MM.1S (cell line): ENCODE measurements at regions not wholly inside any gene's neighbourhood (a gene's known extent, or its start where the extent isn't known, plus 50 kb on each side); places are given as distances from the start of the nearest gene placed in this dataset.

Source experiments
- DNase-seq: peaks from one replicate; pipeline ENCODE4 v3.0.0-alpha.2; 2015
- H2AFZ ChIP-seq: fragments of 300-600 bp; sonication (generic); 2 replicates; pipeline ENCODE4 v1.6.0; 2016; ENCODE audit warnings: antibody characterized with exemption, low read length
- H3F3A ChIP-seq: fragments of 300-600 bp; sonication (generic); 2 replicates; pipeline ENCODE4 v1.6.1; 2016; ENCODE audit warnings: mild to moderate bottlenecking, antibody characterized with exemption, low read length, moderate library complexity, mixed read lengths; ENCODE audit not compliant: insufficient read depth
- H3K27ac ChIP-seq: fragments of 300-600 bp; sonication (generic); 2 replicates; pipeline ENCODE4 v1.5.1; 2016; ENCODE audit warnings: mild to moderate bottlenecking, low read length
- H3K27me3 ChIP-seq: fragments of 300-600 bp; sonication (generic); replicated peaks from 2 replicates; pipeline ENCODE4 v1.6.0; 2016; ENCODE audit warnings: low read length; ENCODE audit not compliant: insufficient read depth
- H3K36me3 ChIP-seq: fragments of 300-600 bp; sonication (generic); replicated peaks from 2 replicates; pipeline ENCODE4 v1.6.1; 2016; ENCODE audit warnings: mild to moderate bottlenecking, low read length, mixed read lengths; ENCODE audit not compliant: insufficient read depth
- H3K4me1 ChIP-seq: fragments of 300-600 bp; sonication (generic); 2 replicates; pipeline ENCODE4 v1.6.1; 2016; ENCODE audit warnings: low read length, mixed read lengths
- H3K4me2 ChIP-seq: fragments of 300-600 bp; sonication (generic); 2 replicates; pipeline ENCODE4 v1.6.0; 2016; ENCODE audit warnings: low read depth, low read length
- H3K4me3 ChIP-seq: fragments of 300-600 bp; sonication (generic); 2 replicates; pipeline ENCODE4 v1.5.1; 2016; ENCODE audit warnings: low read length, mixed read lengths
- H3K79me2 ChIP-seq: fragments of 300-600 bp; sonication (generic); 2 replicates; pipeline ENCODE4 v1.6.1; 2016; ENCODE audit warnings: mixed run types, low read length, mixed read lengths
- H3K9ac ChIP-seq: fragments of 300-600 bp; sonication (generic); 2 replicates; pipeline ENCODE4 v1.6.1; 2016; ENCODE audit warnings: low read length, mixed read lengths
- H3K9me2 ChIP-seq: fragments of 300-600 bp; sonication (generic); replicated peaks from 2 replicates; pipeline ENCODE4 v1.6.1; 2016; ENCODE audit warnings: mild to moderate bottlenecking, low read length, mixed read lengths; ENCODE audit not compliant: insufficient read depth
- H3K9me3 ChIP-seq: fragments of 300-600 bp; sonication (generic); replicated peaks from 2 replicates; pipeline ENCODE4 v1.6.1; 2016; ENCODE audit warnings: mild to moderate bottlenecking, low read length, mixed read lengths; ENCODE audit not compliant: insufficient read depth
- H4K20me1 ChIP-seq: fragments of 300-600 bp; sonication (generic); 2 replicates; pipeline ENCODE4 v1.6.1; 2016; ENCODE audit warnings: mild to moderate bottlenecking, low read length, moderate library complexity, mixed read lengths; ENCODE audit not compliant: insufficient read depth
- CTCF ChIP-seq: fragments of 300-600 bp; sonication (generic); IDR thresholded peaks from 2 replicates; pipeline ENCODE4 v1.5.1; 2016; ENCODE audit warnings: antibody characterized with exemption, low read length, mixed read lengths
- EZH2 ChIP-seq: fragments of 300-600 bp; sonication (generic); optimal IDR thresholded peaks from 2 replicates; pipeline ENCODE3; 2017; ENCODE audit warnings: low read depth, mild to moderate bottlenecking, antibody characterized with exemption, low read length, mixed read lengths
- EZH2phosphoT487 ChIP-seq: fragments of 300-600 bp; sonication (generic); IDR thresholded peaks from 2 replicates; pipeline ENCODE4 v1.6.1; 2018; ENCODE audit warnings: antibody characterized with exemption, low read length

GRCh38 chr3:30155755-30156154 lies 450.6 kb upstream of the TGFBR2 start:
- Histone ChIP-seq H4K20me1 (no peaks in the 10 kb centered on the region), H3K36me3 (no peaks in the 10 kb centered on the region), H2AFZ (no peak overlapping the region), H3K9ac (no peak overlapping the region), H3F3A (no peaks in the 10 kb centered on the region), H3K9me3 (no peaks in the 10 kb centered on the region), H3K4me2 (no peak overlapping the region), H3K27ac (no peak overlapping the region), H3K4me3 (no peak overlapping the region), H3K4me1 (no peaks in the 10 kb centered on the region), H3K79me2 (no peaks in the 10 kb centered on the region), H3K9me2 (no peaks in the 10 kb centered on the region), H3K27me3 (no peaks in the 10 kb centered on the region)
- DNase-seq, result no peak
- TF ChIP-seq EZH2phosphoT487 (no peak), EZH2 (no peak), CTCF (no peak)

GRCh38 chr3:30156586-30157498 lies 449.6 kb upstream of the TGFBR2 start:
- Histone ChIP-seq H2AFZ (no peak overlapping the region), H3K9ac (no peak overlapping the region), H3K4me1 (no peaks in the 10 kb centered on the region), H3K4me2 (no peak overlapping the region), H3K9me2 (no peaks in the 10 kb centered on the region), H3F3A (no peaks in the 10 kb centered on the region), H3K79me2 (no peaks in the 10 kb centered on the region), H3K36me3 (no peaks in the 10 kb centered on the region), H3K27me3 (no peaks in the 10 kb centered on the region), H3K9me3 (no peaks in the 10 kb centered on the region), H4K20me1 (no peaks in the 10 kb centered on the region), H3K27ac (no peak overlapping the region), H3K4me3 (no peak overlapping the region)
- DNase-seq, result no peak
- TF ChIP-seq EZH2phosphoT487, result no peak

GRCh38 chr3:30161375-30161774 lies 445.0 kb upstream of the TGFBR2 start:
- no peaks in the 10 kb centered on the region for H3F3A ChIP-seq
- 0 out of 2 replicates have a peak overlapping the region, but pooled peaks have one; percentile 4 for H2AFZ ChIP-seq
- no peak overlapping the region for H3K4me3 ChIP-seq
- no peaks in the 10 kb centered on the region for H3K9me3 ChIP-seq
- TF ChIP-seq EZH2phosphoT487, result no peak
- TF ChIP-seq EZH2, result no peak
- TF ChIP-seq CTCF, result no peak
- H3K9me2 ChIP-seq, result no peaks in the 10 kb centered on the region
- H3K9ac ChIP-seq, result no peak overlapping the region
- H3K4me1 ChIP-seq, result no peaks in the 10 kb centered on the region
- no peak for DNase-seq
- H4K20me1 ChIP-seq, result no peaks in the 10 kb centered on the region
- H3K36me3 ChIP-seq, result no peaks in the 10 kb centered on the region
- H3K27me3 ChIP-seq, result no peaks in the 10 kb centered on the region
- H3K79me2 ChIP-seq, result no peaks in the 10 kb centered on the region
- H3K27ac ChIP-seq, result no peak overlapping the region
- H3K4me2 ChIP-seq, result no peak overlapping the region

GRCh38 chr3:30162579-30162978 lies 443.8 kb upstream of the TGFBR2 start:
- Histone ChIP-seq H3K27me3 (no peaks in the 10 kb centered on the region), H4K20me1 (no peaks in the 10 kb centered on the region), H3K4me1 (no peaks in the 10 kb centered on the region), H3K4me2 (no peak overlapping the region), H3K9ac (no peak overlapping the region), H3F3A (no peaks in the 10 kb centered on the region), H3K79me2 (no peaks in the 10 kb centered on the region), H3K9me2 (no peaks in the 10 kb centered on the region), H3K27ac (no peak overlapping the region), H3K4me3 (no peak overlapping the region), H3K9me3 (no peaks in the 10 kb centered on the region), H3K36me3 (no peaks in the 10 kb centered on the region), H2AFZ (no peak overlapping the region)
- no peak for DNase-seq
- TF ChIP-seq EZH2phosphoT487 (no peak), CTCF (no peak)
